ENCODE measurements at regions not wholly inside any gene's neighbourhood (a gene's known extent, or its start where the extent isn't known, plus 50 kb on each side); places are given as distances from the start of the nearest gene placed in this dataset.

GRCh38 chr20:12896180-12896579 is 112.6 kb upstream of the SPTLC3 start:
- H3K36me3 ChIP-seq (ENCODE audit: control insufficient read depth in 2 of 2, extremely low read depth in 1 of 2, insufficient read depth in 2 of 2, low read length in 2 of 2): no peaks in the 10 kb centered on the region
- H3K79me2 ChIP-seq (ENCODE audit: control insufficient read depth, insufficient read depth, low read length): no peaks in the 10 kb centered on the region
- no peaks in the 10 kb centered on the region for H3K9me1 ChIP-seq (ENCODE audit: control insufficient read depth, extremely low read depth, insufficient read depth, low read length)
- no peak for TF ChIP-seq EZH2 (IDR thresholded peaks at IDR 0.05; ENCODE audit: low read length)
- TF ChIP-seq CTCF (optimal IDR thresholded peaks at IDR 0.05 in 1 of 3, IDR thresholded peaks at IDR 0.05 in 1 of 3, conservative IDR thresholded peaks at IDR 0.05 in 1 of 3; ENCODE audit: extremely low read depth in 1 of 3, insufficient read depth in 2 of 3, low read length in 3 of 3): no peak
- dilution Hi-C loops (cut with MboI; ENCODE audit: extremely low pct_ligation_motif_present, low sequenced_read_pairs): no loop called here
- H3K4me3 ChIP-seq (ENCODE audit: control insufficient read depth in 2 of 3, extremely low read depth in 1 of 3, insufficient read depth in 2 of 3, low read depth in 1 of 3, low read length in 3 of 3): no peak overlapping the region
- no peak overlapping the region for H2AFZ ChIP-seq (ENCODE audit: control insufficient read depth, low read length)
- H4K20me1 ChIP-seq (ENCODE audit: control insufficient read depth, extremely low read depth, insufficient read depth, low read length): no peaks in the 10 kb centered on the region
- H3K4me2 ChIP-seq (ENCODE audit: control insufficient read depth, extremely low read depth, insufficient read depth, low read depth, low read length): no peak overlapping the region
- DNase-seq (ENCODE audit: low read depth, low spot score) (no peak), FAIRE-seq (no peak)
- H3K27ac ChIP-seq (ENCODE audit: control insufficient read depth, insufficient read depth, low read length): no peak overlapping the region
- H3K9ac ChIP-seq (ENCODE audit: control insufficient read depth, extremely low read depth, insufficient read depth, low read length): no peak overlapping the region
- H3K9me3 ChIP-seq (ENCODE audit: control insufficient read depth, low read depth, low read length): no peaks in the 10 kb centered on the region
- no peaks in the 10 kb centered on the region for H3K4me1 ChIP-seq (ENCODE audit: control insufficient read depth, extremely low read depth, insufficient read depth, low read length)
- peaks cover 23% of the 10 kb centered on the region for H3K27me3 ChIP-seq (ENCODE audit: control insufficient read depth, extremely low read depth, insufficient read depth, low read length)

GRCh38 chr20:12902992-12903391 is 105.8 kb upstream of the SPTLC3 start:
- Histone ChIP-seq H4K20me1 (ENCODE audit: control insufficient read depth, extremely low read depth, insufficient read depth, low read length) (no peaks in the 10 kb centered on the region), H3K4me3 (ENCODE audit: control insufficient read depth in 2 of 3, extremely low read depth in 1 of 3, insufficient read depth in 2 of 3, low read depth in 1 of 3, low read length in 3 of 3) (no peak overlapping the region), H3K4me1 (ENCODE audit: control insufficient read depth, extremely low read depth, insufficient read depth, low read length) (no peaks in the 10 kb centered on the region), H3K9me1 (ENCODE audit: control insufficient read depth, extremely low read depth, insufficient read depth, low read length) (no peaks in the 10 kb centered on the region), H2AFZ (ENCODE audit: control insufficient read depth, low read length) (no peak overlapping the region), H3K36me3 (ENCODE audit: control insufficient read depth in 2 of 2, extremely low read depth in 1 of 2, insufficient read depth in 2 of 2, low read length in 2 of 2) (no peaks in the 10 kb centered on the region), H3K79me2 (ENCODE audit: control insufficient read depth, insufficient read depth, low read length) (no peaks in the 10 kb centered on the region), H3K27me3 (ENCODE audit: control insufficient read depth, extremely low read depth, insufficient read depth, low read length) (no peaks in the 10 kb centered on the region), H3K4me2 (ENCODE audit: control insufficient read depth, extremely low read depth, insufficient read depth, low read depth, low read length) (no peak overlapping the region), H3K27ac (ENCODE audit: control insufficient read depth, insufficient read depth, low read length) (no peak overlapping the region), H3K9ac (ENCODE audit: control insufficient read depth, extremely low read depth, insufficient read depth, low read length) (no peak overlapping the region), H3K9me3 (ENCODE audit: control insufficient read depth, low read depth, low read length) (no peaks in the 10 kb centered on the region)
- dilution Hi-C loops (cut with MboI; ENCODE audit: extremely low pct_ligation_motif_present, low sequenced_read_pairs): no loop called here
- FAIRE-seq (no peak), DNase-seq (ENCODE audit: low read depth, low spot score) (no peak)
- TF ChIP-seq EZH2 (IDR thresholded peaks at IDR 0.05; ENCODE audit: low read length): no peak
- TF ChIP-seq CTCF (optimal IDR thresholded peaks at IDR 0.05 in 1 of 3, IDR thresholded peaks at IDR 0.05 in 1 of 3, conservative IDR thresholded peaks at IDR 0.05 in 1 of 3; ENCODE audit: extremely low read depth in 1 of 3, insufficient read depth in 2 of 3, low read length in 3 of 3): no peak
